A673 (cell line): ENCODE measurements at regions not wholly inside any gene's neighbourhood (a gene's known extent, or its start where the extent isn't known, plus 50 kb on each side); places are given as distances from the start of the nearest gene placed in this dataset.

ENCODE experiments used
- BruUV-seq: library from RNA; stranded (reverse); fragments of 400-500 nt; replicated peaks from 2 replicates; lab custom pipeline; 2021; lab: Mats Ljungman, UMichigan
- CTCF ChIA-PET: fragments of 300-600 bp; sonication (Branson Sonifier 250); formaldehyde crosslinking; loops from one replicate; lab custom pipeline; 2022; ENCODE audit warnings: antibody characterized with exemption; lab: Charles Lee
- POLR2A ChIA-PET: fragments of 300-600 bp; sonication (Branson Sonifier 250); formaldehyde crosslinking; loops from one replicate; lab custom pipeline; 2022; ENCODE audit warnings: antibody characterized with exemption; ENCODE audit not compliant: low non-redundant PET; lab: Charles Lee
- DNase-seq: peaks from one replicate; pipeline ENCODE4 v3.0.0-alpha.2; 2015; ENCODE audit warnings: low spot score
- H3K27ac ChIP-seq: fragments of 200-600 bp; sonication (generic); 2 replicates; pipeline ENCODE4 v1.5.1; 2016; ENCODE audit warnings: mixed run types, low read depth, mild to moderate bottlenecking, mixed read lengths, antibody characterized with exemption, low read length; ENCODE audit not compliant: poor library complexity, severe bottlenecking
- H3K27me3 ChIP-seq: fragments of 200-600 bp; sonication (generic); replicated peaks from 2 replicates; pipeline ENCODE4 v1.6.1; 2017; ENCODE audit warnings: mixed run types, low read depth, mild to moderate bottlenecking, mixed read lengths, antibody characterized with exemption, low read length; ENCODE audit not compliant: insufficient read depth, poor library complexity
- H3K36me3 ChIP-seq: fragments of 200-600 bp; sonication (generic); 2 replicates; pipeline ENCODE4 v1.6.1; 2016; ENCODE audit warnings: mixed run types, mild to moderate bottlenecking, mixed read lengths, antibody characterized with exemption, low read length; ENCODE audit not compliant: insufficient read depth, poor library complexity, severe bottlenecking
- H3K4me1 ChIP-seq: fragments of 200-600 bp; sonication (generic); 2 replicates; pipeline ENCODE4 v1.6.1; 2017; ENCODE audit warnings: mixed run types, mild to moderate bottlenecking, mixed read lengths, antibody characterized with exemption, low read length; ENCODE audit not compliant: insufficient read depth, poor library complexity, severe bottlenecking
- H3K4me3 ChIP-seq: fragments of 200-600 bp; sonication (generic); 2 replicates; pipeline ENCODE4 v1.5.1; 2016; ENCODE audit warnings: low read depth, mixed run types, mild to moderate bottlenecking, mixed read lengths, low read length; ENCODE audit not compliant: poor library complexity, severe bottlenecking
- H3K9me3 ChIP-seq: fragments of 200-600 bp; sonication (generic); 2 replicates; pipeline ENCODE4 v1.6.1; 2016; ENCODE audit warnings: mixed run types, low read depth, mild to moderate bottlenecking, mixed read lengths, antibody characterized with exemption, low read length; ENCODE audit not compliant: poor library complexity, severe bottlenecking
- EZH2 ChIP-seq: fragments of 200-600 bp; sonication (generic); IDR thresholded peaks from 2 replicates; pipeline ENCODE4 v1.6.1; 2017; ENCODE audit warnings: borderline replicate concordance, low read depth, mild to moderate bottlenecking, mixed read lengths, antibody characterized with exemption, low read length; ENCODE audit not compliant: poor library complexity, severe bottlenecking
- intact Hi-C: fragments of 100-400 bp; cut with micrococcal nuclease; formaldehyde crosslinking; loops from one replicate; pipeline ENCODE4 v1.10.0; 2022; ENCODE audit not compliant: unreplicated experiment
- TF ChIP-seq, protein P1 (sequence below): fragments of 300-800, 200-600 bp; sonication (generic); conservative IDR thresholded peaks from 2 replicates; pipeline ENCODE4 v1.5.1; 2017; ENCODE audit warnings: low read depth, mild to moderate bottlenecking, antibody characterized with exemption, low read length, moderate library complexity, mixed read lengths

DNA sequence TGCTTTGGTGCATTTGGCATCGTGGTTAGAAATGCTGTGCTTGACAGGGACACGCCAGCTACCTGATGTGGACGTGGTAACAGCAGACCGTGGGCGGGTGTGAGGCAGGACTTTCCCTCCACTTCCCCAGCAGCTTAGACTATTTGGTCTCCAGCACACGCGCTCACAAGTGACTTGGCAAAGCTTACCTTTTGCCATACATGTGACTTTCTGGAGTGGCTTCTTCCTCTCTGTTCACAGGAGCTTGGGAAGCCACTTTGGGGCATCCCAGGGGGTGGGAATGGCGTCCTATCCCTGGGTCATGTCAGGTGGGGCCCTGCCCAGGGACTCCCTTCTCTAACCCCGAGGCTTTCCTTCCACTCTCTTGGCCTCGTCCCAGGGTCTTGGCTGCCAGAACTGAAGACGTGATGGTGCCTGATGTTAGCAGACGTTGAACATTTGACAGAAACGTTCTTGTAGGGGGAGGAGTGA lies 228.7 kb upstream of the KLF6 start:
- DNase-seq: no peak
- intact Hi-C loops: no loop called here
- Histone ChIP-seq H3K4me1 (no peaks in the 10 kb centered on the region), H3K27ac (no peak overlapping the region), H3K4me3 (no peak overlapping the region), H3K27me3 (no peaks in the 10 kb centered on the region), H3K9me3 (no peaks in the 10 kb centered on the region), H3K36me3 (no peaks in the 10 kb centered on the region)
- TF ChIP-seq, protein P1, sequence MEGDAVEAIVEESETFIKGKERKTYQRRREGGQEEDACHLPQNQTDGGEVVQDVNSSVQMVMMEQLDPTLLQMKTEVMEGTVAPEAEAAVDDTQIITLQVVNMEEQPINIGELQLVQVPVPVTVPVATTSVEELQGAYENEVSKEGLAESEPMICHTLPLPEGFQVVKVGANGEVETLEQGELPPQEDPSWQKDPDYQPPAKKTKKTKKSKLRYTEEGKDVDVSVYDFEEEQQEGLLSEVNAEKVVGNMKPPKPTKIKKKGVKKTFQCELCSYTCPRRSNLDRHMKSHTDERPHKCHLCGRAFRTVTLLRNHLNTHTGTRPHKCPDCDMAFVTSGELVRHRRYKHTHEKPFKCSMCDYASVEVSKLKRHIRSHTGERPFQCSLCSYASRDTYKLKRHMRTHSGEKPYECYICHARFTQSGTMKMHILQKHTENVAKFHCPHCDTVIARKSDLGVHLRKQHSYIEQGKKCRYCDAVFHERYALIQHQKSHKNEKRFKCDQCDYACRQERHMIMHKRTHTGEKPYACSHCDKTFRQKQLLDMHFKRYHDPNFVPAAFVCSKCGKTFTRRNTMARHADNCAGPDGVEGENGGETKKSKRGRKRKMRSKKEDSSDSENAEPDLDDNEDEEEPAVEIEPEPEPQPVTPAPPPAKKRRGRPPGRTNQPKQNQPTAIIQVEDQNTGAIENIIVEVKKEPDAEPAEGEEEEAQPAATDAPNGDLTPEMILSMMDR: no peak
- TF ChIP-seq EZH2: no peak
- BruUV-seq: no TSS peak
- ChIA-PET CTCF (no interaction called here), POLR2A (no interaction called here)

DNA sequence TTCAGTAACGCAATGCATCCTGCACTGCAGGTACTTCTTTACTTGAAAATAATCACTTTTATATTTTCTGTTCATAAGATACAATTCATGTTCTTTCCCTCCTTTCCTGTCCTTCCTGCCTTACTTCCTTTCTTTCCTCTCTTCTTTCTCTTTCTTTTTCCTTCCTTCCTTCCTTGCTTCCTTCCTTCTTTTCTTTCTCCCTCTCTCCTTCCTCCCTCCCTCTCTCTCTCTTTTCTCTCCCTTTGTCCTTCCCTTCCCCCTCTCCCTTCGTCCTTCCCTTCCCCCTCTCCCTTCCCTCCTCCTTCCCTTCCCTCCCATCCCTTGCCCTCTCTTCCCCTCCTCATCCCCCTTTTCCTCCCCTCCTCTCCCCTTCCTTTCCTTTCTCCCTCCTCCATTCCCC lies 227.8 kb upstream of the KLF6 start:
- TF ChIP-seq, protein P1: no peak
- TF ChIP-seq EZH2: no peak
- POLR2A ChIA-PET: no interaction called here
- DNase-seq: no peak
- Histone ChIP-seq H3K9me3 (no peaks in the 10 kb centered on the region), H3K36me3 (no peaks in the 10 kb centered on the region), H3K27me3 (no peaks in the 10 kb centered on the region), H3K4me3 (no peak overlapping the region), H3K27ac (no peak overlapping the region), H3K4me1 (no peaks in the 10 kb centered on the region)
- intact Hi-C loops: no loop called here
- CTCF ChIA-PET: no interaction called here
- BruUV-seq: no TSS peak

DNA sequence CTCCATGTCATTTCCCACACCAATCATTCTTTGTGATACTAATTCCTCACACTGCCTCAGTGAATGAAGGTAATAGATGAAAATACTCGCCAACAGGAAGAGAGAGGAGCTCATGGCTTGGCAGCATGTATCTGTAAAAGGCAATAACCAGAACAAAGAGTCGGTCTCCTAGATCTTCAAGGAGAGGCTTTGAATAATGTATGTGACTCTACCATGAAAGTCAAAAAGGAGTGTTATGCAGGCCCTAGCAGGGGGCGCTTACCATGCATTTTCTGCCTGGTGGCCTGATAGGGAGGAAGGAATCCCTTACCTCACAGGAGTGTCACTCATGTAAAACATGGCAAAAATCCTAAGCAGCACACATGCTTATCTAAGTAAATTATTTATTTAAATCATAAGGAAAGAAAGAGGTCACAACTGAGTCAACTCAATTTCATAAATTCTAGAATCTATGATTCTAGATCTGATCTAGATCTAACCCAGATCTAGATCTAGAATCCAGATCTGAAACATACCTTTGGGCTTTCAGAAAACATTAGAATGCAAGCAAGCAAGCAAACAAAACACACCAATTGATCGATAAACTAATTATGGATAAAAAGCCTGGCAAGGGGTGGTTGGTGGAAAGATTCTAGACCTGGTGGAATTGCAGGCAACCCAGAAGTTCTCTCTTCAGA lies 226.3 kb upstream of the KLF6 start:
- Histone ChIP-seq H3K27ac (no peak overlapping the region), H3K4me3 (no peak overlapping the region), H3K9me3 (no peaks in the 10 kb centered on the region), H3K36me3 (no peaks in the 10 kb centered on the region), H3K27me3 (no peaks in the 10 kb centered on the region), H3K4me1 (no peaks in the 10 kb centered on the region)
- ChIA-PET POLR2A (no interaction called here), CTCF (no interaction called here)
- intact Hi-C loops: no loop called here
- BruUV-seq: no TSS peak
- DNase-seq: no peak
- TF ChIP-seq, protein P1: no peak
- no peak for TF ChIP-seq EZH2
